HG02938 (cell line): ENCODE measurements at regions not wholly inside any gene's neighbourhood (a gene's known extent, or its start where the extent isn't known, plus 50 kb on each side); places are given as distances from the start of the nearest gene placed in this dataset.

Experiments used
- ATAC-seq: cut with Tn5 transposase; IDR thresholded peaks from one replicate; pipeline ENCODE4 v1.9.1; 2021; ENCODE audit warnings: mild to moderate bottlenecking, moderate library complexity; ENCODE audit not compliant: unreplicated experiment

DNA sequence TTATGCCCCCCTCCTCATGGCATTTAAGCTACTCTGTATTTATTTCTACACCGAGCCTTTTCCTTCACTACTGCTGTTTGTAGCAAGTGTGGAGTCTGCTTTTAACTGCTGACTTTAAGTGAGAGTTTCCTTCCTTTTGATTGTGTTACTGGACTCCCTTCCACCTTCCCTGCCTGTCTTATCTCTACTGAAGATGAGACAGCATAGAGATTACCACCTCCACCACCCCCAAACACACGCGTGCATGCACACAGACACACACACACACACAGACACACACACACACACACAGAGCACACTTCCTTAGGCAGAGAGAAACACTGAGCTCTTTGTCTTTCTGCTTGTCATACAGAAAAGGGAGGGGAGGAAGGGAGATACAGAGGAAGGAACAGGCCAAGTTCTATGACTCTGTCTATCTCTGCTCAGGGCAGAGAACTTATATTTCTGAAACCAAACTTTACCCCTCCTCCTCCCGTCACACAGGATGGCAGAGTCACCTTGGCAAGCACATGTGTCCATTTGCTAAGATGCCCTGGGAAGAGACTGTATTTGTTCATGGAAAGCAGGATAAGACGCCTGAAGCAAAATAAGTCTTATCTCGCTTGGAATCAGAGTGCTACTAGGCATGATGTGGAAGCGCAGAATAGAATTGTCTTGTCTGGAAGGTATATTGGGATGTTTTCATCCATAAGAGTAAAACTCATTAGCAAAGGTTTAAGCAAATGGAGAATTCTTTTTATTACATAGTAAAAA lies 81.8 kb upstream of the CAV2 start:
- no peak for ATAC-seq

DNA sequence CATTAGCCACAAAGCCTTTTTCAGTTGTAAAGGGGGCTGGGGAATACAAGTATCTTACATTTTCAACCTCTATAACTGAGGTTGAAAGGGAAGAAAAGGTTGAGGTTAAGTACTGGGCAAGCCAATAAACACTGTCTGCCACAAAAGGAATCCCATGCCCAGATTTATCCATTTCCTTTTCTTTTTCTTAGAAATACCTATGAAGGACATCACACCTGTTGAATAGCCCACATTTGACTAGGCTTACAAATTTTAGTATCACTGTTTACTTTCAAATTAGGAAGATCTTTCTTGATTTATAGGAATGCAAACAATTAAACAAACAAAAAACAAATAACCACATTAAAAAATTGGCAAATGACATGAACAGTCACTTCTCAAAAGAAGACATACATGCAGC lies 81.0 kb upstream of the CAV2 start:
- no peak for ATAC-seq

DNA sequence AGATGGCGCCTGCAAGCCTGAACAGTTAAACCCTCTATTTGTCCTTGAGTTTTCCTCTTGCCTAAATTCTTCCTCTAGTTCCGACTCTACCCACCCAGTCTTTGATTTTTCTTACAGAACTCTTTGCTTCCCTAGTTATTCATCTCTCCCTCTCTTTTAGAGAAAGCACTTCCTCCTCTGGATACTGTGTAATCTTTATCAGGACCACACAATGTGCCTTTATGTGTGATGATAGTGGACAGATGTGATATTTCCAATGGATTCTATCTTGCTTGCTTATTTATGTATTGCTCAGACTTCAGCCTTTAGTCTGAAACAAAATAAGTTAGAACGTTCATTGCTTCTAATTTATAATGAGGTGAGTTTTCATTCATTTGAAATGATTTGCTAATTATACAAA lies 79.5 kb upstream of the CAV2 start:
- no peak for ATAC-seq

DNA sequence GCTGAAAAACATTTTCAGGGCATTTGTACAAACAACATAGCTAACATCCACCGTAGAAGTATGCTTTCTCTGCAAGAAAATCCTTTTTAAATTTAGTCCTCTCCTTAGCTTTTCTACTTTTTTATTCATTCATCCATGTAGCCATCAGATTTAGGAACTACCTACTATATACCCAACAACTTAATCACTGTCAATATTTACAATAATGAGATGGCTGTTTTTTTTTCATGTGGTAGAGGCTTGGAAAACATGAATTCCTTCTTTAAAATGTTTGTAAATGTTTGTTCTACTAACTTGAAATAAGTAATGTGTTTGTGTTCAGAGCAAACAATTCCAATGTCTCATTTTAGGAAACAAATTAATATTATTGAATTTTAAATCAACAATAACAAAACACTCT lies 78.2 kb upstream of the CAV2 start:
- ATAC-seq = no peak

DNA sequence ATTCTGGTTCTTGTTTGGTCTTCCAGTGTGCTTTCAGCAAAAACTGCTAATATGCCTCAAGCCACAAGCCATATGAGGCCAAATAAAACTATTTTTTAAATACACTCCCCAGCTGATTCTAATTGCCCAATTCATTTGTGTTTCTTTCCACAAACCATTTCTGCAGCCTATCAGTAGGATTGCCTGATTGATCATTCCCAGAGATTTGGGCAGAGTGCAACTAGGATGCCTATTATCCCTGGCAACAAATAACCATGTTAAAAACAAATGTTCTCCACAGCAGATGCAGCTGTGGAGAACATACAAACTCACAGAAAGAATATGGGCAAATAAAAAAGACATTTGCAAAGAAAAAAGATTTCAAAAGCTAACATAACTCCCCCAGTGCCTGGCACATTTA lies 76.9 kb upstream of the CAV2 start:
- no peak for ATAC-seq

DNA sequence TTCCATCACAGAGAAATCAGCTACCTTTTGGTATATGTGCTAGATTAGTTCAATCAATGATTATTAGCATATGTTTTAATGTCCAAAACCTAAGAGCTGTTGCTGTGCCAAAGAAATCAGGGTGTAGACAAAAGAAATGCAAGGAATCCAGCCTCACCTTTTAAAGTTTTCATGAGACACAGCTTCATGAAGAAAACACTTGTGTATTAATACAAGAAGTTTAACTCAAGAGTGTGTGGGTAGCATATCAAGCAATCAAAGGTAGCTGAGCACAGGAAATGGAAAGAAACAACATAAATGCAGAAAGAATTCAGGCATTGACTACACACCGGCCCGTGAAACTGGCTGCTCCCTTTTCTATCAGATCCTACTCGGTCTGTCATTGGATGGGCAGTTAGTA lies 76.0 kb upstream of the CAV2 start:
- no peak for ATAC-seq

DNA sequence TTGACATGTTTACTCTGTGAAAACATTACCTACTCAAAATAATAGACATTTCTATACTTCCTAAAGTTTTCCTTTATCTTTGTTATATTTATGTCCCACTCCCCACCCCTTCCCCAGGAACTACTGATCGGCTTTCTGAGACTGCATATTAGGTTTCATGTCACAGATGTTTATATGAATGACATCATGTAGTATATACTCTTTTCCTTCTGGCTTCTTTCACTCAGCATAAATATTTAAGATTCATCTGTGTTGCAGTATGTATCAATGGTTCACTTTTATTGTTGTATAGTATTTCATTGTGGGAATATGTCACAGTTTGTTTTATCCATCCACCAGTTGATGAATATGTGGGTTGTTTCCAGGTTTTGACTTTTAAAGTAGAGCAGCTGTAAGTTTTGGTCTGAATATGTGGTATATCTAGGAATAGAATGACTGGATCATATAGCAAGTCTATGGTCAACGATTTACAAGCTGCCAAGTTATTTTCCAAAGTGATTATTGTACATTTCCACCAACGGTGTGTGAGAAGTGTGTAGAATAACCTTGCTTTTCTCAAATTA lies 73.8 kb upstream of the CAV2 start:
- ATAC-seq = no peak

DNA sequence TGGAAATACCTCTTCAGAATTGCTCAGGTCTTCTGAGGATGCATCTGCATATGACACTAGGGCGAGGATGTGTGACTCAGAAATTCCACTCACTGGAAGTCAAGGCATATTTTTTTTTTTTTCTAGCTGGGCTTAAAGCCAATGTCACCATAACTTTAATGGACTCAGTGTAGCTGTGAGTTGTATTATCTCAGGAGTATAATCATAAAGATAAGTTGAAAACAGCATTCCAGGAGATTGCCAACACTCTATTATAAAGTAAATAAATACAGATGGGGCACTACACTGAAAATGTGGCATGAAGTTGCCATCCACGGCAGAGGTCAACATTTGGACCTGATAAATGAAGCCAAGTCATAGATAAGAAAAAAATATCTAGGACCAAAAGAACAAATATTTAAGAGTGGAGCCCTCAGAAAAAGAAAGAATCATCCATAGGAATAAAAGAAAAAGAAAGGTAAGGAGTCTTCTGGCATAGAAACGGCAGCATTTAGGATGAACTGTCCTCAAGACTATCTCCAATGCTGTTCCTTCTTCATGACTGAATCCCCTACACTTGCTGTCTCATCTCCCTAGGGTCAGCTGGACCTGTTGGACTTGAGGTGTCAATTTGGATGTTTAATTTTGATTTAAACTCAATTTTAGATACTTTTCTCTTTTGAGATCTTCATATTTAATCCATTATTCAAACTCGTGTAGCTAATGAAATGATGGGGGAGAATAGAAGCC lies 72.9 kb upstream of the CAV2 start:
- no peak for ATAC-seq

DNA sequence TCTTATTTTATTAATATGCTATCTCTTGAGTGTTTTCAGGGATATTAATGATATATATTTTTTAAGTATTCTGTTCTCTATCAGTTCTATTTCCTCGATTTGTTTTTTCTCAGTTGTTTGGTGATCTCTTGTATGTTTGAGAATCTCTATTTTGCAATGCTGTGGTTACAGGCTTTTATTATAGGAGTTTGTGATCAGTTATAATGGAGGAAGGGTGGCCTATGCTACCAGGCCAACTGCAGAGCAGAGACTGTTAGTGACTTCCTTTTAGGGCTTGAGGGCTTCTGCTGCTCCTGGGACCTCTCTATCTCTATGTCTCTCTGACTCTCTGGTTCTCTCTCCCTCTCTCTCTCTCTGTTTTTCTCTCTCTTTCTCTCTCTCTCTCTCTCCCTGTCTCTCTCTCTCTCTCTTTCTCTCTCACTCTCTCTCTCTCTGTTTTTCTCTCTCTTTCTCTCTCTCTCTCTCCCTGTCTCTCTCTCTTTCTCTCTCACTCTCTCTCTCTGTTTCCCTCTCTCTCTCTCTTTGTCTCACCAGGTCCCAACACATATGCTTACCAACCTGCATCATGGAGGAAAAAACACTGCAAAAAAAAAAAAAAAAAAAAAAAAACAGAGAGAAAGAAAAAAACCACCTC lies 69.4 kb upstream of the CAV2 start:
- no peak for ATAC-seq

DNA sequence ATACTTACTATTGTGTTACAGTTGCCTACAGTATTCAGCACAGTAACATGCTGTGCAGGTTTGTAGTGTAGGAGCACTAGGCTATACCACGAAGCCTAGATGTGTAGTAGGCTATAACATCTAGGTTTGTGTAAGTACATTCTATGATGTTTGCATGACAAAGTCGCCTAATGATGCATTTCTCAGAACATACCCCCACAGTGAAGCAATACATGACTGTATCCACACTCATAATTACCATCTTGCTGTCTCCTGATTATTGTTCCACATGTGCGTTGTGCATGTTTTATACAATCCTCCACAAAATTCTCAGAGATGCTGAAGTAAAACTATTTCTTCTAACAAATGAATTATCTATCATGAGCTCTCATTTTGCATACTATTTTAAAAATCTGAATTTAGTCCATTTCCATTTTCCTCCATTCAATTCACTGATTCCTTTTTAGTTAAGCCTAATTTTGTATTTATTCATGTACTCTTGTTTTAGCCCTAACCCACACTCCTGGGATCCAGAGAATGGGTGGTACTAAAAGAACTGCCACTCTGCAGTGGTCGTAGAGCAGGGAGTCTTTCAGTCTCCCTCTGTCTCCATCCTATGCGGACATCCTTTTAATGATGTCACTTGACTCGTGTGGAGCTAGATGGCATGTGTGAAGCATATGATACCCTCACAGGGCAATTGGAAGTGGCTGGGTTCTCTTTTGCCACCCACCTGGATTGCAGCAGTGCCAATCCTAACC lies 67.6 kb upstream of the CAV2 start:
- no peak for ATAC-seq

DNA sequence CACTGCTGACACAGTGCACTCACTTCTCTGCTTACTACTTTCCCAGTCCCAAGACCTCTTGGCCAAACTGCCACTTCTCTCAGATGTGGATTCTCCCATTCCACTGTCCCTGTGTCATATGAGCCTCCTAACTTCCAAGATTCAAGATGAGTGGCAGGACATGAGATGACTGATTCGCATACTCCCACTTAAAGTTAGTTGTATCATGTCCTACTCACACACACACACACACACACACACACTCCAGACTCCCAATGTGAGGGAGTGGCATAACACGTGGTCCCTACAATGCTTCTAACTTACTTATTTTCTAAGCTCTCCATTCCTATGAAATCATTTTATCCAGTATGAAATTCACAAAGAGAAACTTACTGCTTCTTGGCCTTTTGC lies 67.0 kb upstream of the CAV2 start:
- no peak for ATAC-seq

DNA sequence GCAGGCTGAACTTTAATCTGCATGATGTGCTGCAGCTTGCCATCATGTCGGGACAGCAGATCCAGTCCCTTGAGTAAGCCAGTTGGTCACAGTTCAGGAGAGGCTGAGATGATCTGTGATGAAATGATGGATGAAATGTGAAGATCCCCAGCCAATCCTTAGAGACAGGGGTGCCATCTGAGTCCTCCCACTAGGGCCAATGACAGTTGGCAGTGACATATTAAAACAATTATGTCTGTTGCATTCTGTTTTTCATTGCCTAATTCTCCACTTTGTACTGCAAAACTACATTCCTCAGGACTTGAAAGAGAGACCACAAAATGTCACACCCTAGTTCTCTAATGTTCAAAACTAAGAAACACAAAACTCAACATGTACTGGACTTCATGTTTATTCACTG lies 66.3 kb upstream of the CAV2 start:
- ATAC-seq = no peak

DNA sequence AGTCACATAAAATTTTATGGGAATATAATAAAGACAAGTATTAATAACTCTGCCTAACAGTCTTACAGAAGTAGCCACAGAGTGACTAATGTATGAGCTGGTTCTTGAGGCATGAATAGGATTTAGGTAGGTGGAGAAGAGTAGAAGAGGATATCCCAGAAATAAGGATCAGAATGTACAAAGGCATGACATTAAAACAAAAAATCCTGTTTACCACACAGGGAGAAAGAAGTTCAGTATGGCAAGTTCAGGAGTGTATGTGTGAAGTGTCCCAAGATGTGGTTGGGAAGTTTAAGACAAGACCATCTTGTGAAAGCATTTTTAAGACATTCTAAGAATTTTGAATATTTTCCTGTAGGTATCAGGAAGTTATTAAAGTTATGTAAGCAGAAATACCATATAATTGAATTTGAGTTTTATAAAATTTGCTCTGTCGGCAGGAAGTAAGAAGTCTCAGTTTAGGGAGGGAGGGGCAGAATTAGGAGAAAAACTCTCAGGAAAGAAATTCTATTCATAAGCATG lies 64.7 kb upstream of the CAV2 start:
- no peak for ATAC-seq

DNA sequence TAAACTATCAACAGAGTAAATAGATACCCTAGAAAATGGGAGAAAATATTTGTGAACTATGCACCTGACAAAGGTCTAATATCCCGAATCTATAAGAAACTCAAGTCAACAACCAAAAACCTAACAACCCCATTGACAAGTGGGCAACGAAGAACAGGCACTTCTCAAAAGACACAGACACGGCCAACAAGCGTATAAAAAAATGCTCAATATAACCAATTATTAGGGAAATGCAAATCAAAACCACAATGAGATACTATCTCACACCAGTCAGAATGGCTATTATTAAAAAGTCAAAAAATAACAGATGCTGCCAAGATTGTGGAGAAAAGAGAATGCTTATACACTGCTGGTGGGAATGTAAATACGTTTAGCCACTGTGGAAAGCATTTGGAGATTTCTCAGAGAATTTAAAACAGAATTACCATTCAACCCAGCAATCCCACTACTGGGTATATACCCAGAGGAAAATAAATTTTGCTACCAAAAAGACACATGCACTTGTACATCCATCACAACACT lies 63.2 kb upstream of the CAV2 start:
- ATAC-seq = no peak

DNA sequence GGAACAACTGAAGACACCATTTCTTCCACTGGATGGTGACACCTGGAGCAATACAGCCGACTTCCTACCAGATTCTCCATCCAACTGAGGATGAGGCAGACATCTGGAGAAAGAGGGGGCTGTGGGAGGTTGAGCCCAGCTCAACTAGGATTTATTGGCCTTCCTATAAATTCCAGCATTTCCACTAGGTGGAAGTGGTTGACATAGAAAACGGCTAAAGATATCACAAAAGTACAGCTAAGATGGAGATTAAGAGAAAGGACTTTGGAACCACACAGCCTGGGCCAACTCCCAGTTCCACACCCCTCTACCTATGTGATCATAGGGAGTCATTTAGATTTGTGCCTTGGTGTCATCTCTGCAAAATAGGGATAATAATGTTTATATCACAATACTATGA lies 61.3 kb upstream of the CAV2 start:
- ATAC-seq = no peak

DNA sequence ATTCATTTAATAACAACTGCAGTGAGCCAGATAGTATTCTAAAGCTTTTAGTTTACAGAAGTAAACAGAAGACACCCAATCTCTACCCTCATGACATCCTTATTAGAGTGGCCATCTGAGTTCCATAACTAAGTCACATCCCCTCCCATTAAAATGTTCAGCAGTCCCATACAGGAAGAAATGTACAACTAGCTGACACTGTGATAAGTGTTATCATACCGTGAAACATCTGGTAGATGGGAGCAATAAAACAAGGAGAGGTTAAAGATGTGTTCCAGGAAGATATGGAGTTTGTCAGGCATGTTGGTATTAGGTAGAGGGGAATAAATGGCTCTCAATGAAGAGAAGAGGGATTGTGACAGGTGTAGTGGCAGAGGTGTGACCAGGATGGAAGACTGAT lies 60.5 kb upstream of the CAV2 start:
- ATAC-seq = no peak

DNA sequence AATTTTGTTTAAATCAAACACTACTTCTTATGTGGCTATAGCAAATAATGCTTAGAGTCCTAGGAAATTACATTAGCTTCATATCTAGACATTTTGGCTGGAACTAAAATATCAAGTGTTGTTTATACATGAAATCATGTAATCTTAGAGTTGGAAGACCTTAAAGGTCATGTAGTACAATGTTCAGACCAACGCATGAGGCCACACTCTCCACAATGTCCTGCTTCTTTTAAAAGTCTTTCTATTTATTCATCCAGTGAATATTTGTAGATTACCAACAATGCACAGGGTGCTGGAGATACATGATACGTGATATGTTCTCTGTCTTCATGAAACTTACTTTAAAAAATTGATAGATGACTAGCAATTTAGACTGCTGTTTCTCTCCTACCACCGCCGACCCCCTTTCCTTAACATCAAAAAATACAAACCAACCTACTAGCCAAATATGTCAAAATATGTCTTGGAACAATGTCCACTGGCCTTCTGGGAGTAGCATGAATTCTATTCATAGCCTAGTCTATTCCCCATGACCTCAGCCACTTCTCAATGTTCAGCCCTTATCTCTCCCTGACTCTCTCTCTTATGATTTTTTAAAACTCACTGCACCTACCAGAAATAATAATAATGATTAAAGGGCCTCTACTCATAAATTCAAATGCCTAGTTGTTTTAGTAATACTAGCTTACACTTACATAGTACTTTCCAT lies 59.5 kb upstream of the CAV2 start:
- no peak for ATAC-seq

DNA sequence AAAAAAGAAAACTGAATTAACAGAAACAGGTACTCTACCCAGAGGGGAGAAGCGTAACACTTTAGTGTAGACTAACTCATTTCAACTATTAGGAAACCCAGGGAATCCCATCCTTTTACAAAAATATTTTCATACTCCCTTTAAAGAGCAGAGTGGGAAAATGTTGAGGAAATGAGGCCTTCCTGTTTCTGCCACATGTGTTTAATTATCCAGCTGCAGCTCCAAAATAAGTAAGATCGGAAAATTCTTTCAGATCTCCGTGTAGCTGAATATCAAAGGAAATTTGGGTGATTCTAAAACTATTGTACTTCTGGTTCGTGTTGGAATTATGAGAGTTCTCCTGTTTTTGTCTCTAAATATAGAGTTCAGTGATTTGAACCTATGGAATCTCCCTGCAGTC lies 58.0 kb upstream of the CAV2 start:
- ATAC-seq = no peak

DNA sequence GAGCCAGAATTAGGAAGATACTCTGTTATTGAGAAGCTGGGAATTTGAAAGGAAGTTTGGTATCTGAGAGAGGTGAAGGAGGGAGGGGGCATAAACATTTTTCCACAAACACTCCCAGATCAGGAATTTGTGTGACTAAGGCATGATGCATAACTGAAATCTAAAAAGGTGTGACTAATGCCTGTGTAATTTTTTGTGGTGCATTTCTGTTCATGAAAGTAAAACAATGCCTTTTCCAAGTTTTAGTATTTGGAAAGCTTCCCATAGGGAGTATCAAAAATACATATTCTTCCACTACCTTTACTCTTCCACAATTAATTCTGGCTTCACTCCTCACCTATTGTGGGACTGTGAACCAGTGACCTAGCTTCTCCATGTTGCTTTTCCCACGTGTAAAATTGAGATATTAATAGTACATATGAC lies 56.4 kb upstream of the CAV2 start:
- ATAC-seq = no peak

DNA sequence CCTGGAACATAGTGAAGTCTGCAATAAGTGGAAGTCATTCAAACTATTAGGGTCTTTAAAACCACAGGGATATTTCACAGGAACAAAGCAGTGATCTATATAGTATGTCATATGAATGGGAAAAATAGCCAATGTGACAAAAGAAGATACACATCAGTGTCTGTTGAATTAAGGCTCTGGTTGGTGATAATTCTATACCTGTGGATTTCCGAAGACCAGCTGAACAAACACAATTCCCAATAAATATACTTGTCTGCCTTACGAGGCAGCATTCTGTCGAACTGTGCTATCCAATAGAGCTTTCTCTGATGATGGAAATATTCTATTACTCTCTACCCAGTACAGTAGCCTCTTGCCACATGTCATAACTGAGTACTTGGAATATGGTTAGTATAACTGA lies 55.9 kb upstream of the CAV2 start:
- no peak for ATAC-seq
